ENCODE measurements at regions not wholly inside any gene's neighbourhood (a gene's known extent, or its start where the extent isn't known, plus 50 kb on each side); places are given as distances from the start of the nearest gene placed in this dataset.
"Not testable (repeated sequence)": the region's sequence is repeated elsewhere in the genome, so short reads cannot be mapped to it uniquely, and the experiment has no call there.

GRCh38 chr6:3672339-3672738, 79.2 kb downstream of the PXDC1 start:
- TF ChIP-seq CTCF, POLR2A, EP300 (IDR thresholded peaks at IDR 0.05): not testable (repeated sequence)

All from gastroesophageal sphincter (tissue), 3 donors.